ENCODE measurements at regions not wholly inside any gene's neighbourhood (a gene's known extent, or its start where the extent isn't known, plus 50 kb on each side); places are given as distances from the start of the nearest gene placed in this dataset.

GRCh38 chr4:152077582-152077981 lies 316.8 kb upstream of the GATB start:
- ChIA-PET POLR2A (no interaction called here), RAD21 (ENCODE audit: low non-redundant PET in 1 of 2, low total read pairs in 2 of 2, uncharacterized antibody in 2 of 2, unreplicated experiment in 2 of 2) (no interaction called here)

More at GRCh38 chr4:152077582-152077981, 316.8 kb upstream of the GATB start:
- no peaks in the 10 kb centered on the region for H3K27me3 ChIP-seq (ENCODE audit: insufficient read depth, low read length)
- TF ChIP-seq ELF1 (IDR thresholded peaks at IDR 0.05; ENCODE audit: borderline replicate concordance, low read depth) (no peak), ATF3 (IDR thresholded peaks at IDR 0.05) (no peak), ZFX (IDR thresholded peaks at IDR 0.05) (no peak), POLR2AphosphoS5 (IDR thresholded peaks at IDR 0.05; ENCODE audit: low read depth, low read length) (no peak), CEBPB (IDR thresholded peaks at IDR 0.05; ENCODE audit: low read depth) (no peak), ZBTB33 (IDR thresholded peaks at IDR 0.05; ENCODE audit: extremely low read depth, insufficient replicate concordance, low read length) (no peak), POLR2A (IDR thresholded peaks at IDR 0.05; ENCODE audit: borderline replicate concordance, extremely low read depth, insufficient read depth, insufficient read length) (no peak), EZH2 (IDR thresholded peaks at IDR 0.05) (no peak), JUND (IDR thresholded peaks at IDR 0.05) (no peak), TCF7L2 (IDR thresholded peaks at IDR 0.05; ENCODE audit: borderline replicate concordance, extremely low read depth, insufficient read depth, insufficient read length) (no peak), CBX3 (IDR thresholded peaks at IDR 0.05; ENCODE audit: low read depth) (no peak), SRF (IDR thresholded peaks at IDR 0.05; ENCODE audit: low read depth) (no peak)
- no peaks in the 10 kb centered on the region for H3K9me2 ChIP-seq (ENCODE audit: insufficient read depth)
- ATAC-seq (no peak), DNase-seq (ENCODE audit: low read depth, low spot score) (no peak)
- no TSS peak for BruUV-seq (replicated peaks)
- H4K20me1 ChIP-seq (ENCODE audit: insufficient read depth) = no peaks in the 10 kb centered on the region
- H3K36me3 ChIP-seq (ENCODE audit: control insufficient read depth in 1 of 2, insufficient read depth in 2 of 2, low read length in 2 of 2) = no peaks in the 10 kb centered on the region
- CTCF ChIA-PET = no interaction called here
- H3K4me1 ChIP-seq (ENCODE audit: control insufficient read depth in 1 of 2, insufficient read depth in 2 of 2, low read length in 2 of 2) = no peaks in the 10 kb centered on the region
- no peak overlapping the region for H3K9ac ChIP-seq (ENCODE audit: low read length)
- no peak overlapping the region for H3K4me2 ChIP-seq (ENCODE audit: low read length)
- H2AFZ ChIP-seq (ENCODE audit: low read depth, low read length, poor library complexity, severe bottlenecking) = no peak overlapping the region
- no peaks in the 10 kb centered on the region for H3K79me2 ChIP-seq (ENCODE audit: insufficient read depth, low read length)
- H3K9me3 ChIP-seq (ENCODE audit: control insufficient read depth in 1 of 2, insufficient read depth in 1 of 2, low read depth in 1 of 2, low read length in 2 of 2) = no peaks in the 10 kb centered on the region
- intact Hi-C loops (cut with micrococcal nuclease) = no loop called here
- no peak overlapping the region for H3K4me3 ChIP-seq (replicated peaks in 1 of 2; ENCODE audit: low read depth in 1 of 2, low read length in 2 of 2)
- H3K27ac ChIP-seq (ENCODE audit: low read depth, low read length) = no peak overlapping the region
